ENCODE measurements at regions not wholly inside any gene's neighbourhood (a gene's known extent, or its start where the extent isn't known, plus 50 kb on each side); places are given as distances from the start of the nearest gene placed in this dataset.

- H3K27ac ChIP-seq (ENCODE audit: insufficient read depth, low read length): no peak overlapping the region
- H3K23ac ChIP-seq (ENCODE audit: low read depth, low read length): no peak overlapping the region
- H3K4me1 ChIP-seq (ENCODE audit: control insufficient read depth, insufficient read depth, low read length): no peaks in the 10 kb centered on the region
- no peak overlapping the region for H4K91ac ChIP-seq (ENCODE audit: insufficient read depth, low read depth, low read length)
- no peak overlapping the region for H2BK20ac ChIP-seq (ENCODE audit: low read depth, low read length)
- H4K5ac ChIP-seq (ENCODE audit: low read depth, low read length): no peak overlapping the region
- H3K9ac ChIP-seq (ENCODE audit: low read depth, low read length): no peak overlapping the region
- no TSS peak for BruUV-seq (replicated peaks)
- no peak overlapping the region for H3K18ac ChIP-seq (ENCODE audit: low read depth, low read length)
- no peak overlapping the region for H3K56ac ChIP-seq (ENCODE audit: extremely low read depth, insufficient read depth, low read length)
- TF ChIP-seq RFX5 (IDR thresholded peaks at IDR 0.05; ENCODE audit: low read depth, low read length): no peak
- no peak for TF ChIP-seq MAZ (IDR thresholded peaks at IDR 0.05; ENCODE audit: borderline replicate concordance, low read depth, low read length)
- TF ChIP-seq RCOR1 (IDR thresholded peaks at IDR 0.05; ENCODE audit: insufficient replicate concordance, low read length): no peak
- no peak for TF ChIP-seq CHD1 (IDR thresholded peaks at IDR 0.05; ENCODE audit: low read depth, low read length)
- TF ChIP-seq, protein P1, sequence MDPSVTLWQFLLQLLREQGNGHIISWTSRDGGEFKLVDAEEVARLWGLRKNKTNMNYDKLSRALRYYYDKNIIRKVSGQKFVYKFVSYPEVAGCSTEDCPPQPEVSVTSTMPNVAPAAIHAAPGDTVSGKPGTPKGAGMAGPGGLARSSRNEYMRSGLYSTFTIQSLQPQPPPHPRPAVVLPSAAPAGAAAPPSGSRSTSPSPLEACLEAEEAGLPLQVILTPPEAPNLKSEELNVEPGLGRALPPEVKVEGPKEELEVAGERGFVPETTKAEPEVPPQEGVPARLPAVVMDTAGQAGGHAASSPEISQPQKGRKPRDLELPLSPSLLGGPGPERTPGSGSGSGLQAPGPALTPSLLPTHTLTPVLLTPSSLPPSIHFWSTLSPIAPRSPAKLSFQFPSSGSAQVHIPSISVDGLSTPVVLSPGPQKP (IDR thresholded peaks at IDR 0.05; ENCODE audit: borderline replicate concordance, low read depth, low read length): no peak
- TF ChIP-seq RAD21 (IDR thresholded peaks at IDR 0.05; ENCODE audit: low read length): no peak
- TF ChIP-seq POLR2A (IDR thresholded peaks at IDR 0.05; ENCODE audit: low read depth, low read length): no peak
- TF ChIP-seq FOS (IDR thresholded peaks at IDR 0.05; ENCODE audit: low read depth, low read length): no peak
- no peak for TF ChIP-seq BHLHE40 (IDR thresholded peaks at IDR 0.05; ENCODE audit: low read depth, low read length)
- TF ChIP-seq SMC3 (IDR thresholded peaks at IDR 0.05; ENCODE audit: low read depth, low read length): no peak
- TF ChIP-seq, protein P2, sequence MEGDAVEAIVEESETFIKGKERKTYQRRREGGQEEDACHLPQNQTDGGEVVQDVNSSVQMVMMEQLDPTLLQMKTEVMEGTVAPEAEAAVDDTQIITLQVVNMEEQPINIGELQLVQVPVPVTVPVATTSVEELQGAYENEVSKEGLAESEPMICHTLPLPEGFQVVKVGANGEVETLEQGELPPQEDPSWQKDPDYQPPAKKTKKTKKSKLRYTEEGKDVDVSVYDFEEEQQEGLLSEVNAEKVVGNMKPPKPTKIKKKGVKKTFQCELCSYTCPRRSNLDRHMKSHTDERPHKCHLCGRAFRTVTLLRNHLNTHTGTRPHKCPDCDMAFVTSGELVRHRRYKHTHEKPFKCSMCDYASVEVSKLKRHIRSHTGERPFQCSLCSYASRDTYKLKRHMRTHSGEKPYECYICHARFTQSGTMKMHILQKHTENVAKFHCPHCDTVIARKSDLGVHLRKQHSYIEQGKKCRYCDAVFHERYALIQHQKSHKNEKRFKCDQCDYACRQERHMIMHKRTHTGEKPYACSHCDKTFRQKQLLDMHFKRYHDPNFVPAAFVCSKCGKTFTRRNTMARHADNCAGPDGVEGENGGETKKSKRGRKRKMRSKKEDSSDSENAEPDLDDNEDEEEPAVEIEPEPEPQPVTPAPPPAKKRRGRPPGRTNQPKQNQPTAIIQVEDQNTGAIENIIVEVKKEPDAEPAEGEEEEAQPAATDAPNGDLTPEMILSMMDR (conservative IDR thresholded peaks at IDR 0.05; ENCODE audit: low read depth, low read length): no peak
- TF ChIP-seq NFE2L2 (IDR thresholded peaks at IDR 0.05; ENCODE audit: low read depth, low read length): no peak
- no peak for TF ChIP-seq CEBPB (IDR thresholded peaks at IDR 0.05; ENCODE audit: low read depth, low read length)
- no peak for TF ChIP-seq MAFK (IDR thresholded peaks at IDR 0.05; ENCODE audit: low read depth, low read length)
- TF ChIP-seq, protein P3, sequence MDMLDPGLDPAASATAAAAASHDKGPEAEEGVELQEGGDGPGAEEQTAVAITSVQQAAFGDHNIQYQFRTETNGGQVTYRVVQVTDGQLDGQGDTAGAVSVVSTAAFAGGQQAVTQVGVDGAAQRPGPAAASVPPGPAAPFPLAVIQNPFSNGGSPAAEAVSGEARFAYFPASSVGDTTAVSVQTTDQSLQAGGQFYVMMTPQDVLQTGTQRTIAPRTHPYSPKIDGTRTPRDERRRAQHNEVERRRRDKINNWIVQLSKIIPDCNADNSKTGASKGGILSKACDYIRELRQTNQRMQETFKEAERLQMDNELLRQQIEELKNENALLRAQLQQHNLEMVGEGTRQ (IDR thresholded peaks at IDR 0.05; ENCODE audit: low read depth, low read length): no peak
- no peak overlapping the region for H3K4me3 ChIP-seq (ENCODE audit: insufficient read depth, low read depth, low read length)
- H2AFZ ChIP-seq (replicated peaks; ENCODE audit: low read length, poor library complexity): no peak overlapping the region
- H2AK5ac ChIP-seq (ENCODE audit: low read depth, low read length): no peak overlapping the region
- no peak overlapping the region for H2BK15ac ChIP-seq (ENCODE audit: low read depth, low read length)
- intact Hi-C loops (cut with micrococcal nuclease) (no loop called here), dilution Hi-C loops (cut with HindIII; ENCODE audit: low sequenced_read_pairs, unreplicated experiment) (no loop called here), in situ Hi-C loops (cut with MboI; ENCODE audit: low sequenced_read_pairs) (no loop called here)
- DNase-seq: no peak
- no peaks in the 10 kb centered on the region for H3K36me3 ChIP-seq (ENCODE audit: control insufficient read depth, insufficient read depth, low read length)
- no peak overlapping the region for H2BK120ac ChIP-seq (ENCODE audit: low read depth, low read length)
- no peak overlapping the region for H3K4me2 ChIP-seq (ENCODE audit: low read depth, low read length)
- H3K9me3 ChIP-seq (ENCODE audit: control insufficient read depth, insufficient read depth, low read length): no peaks in the 10 kb centered on the region
- no peak for ATAC-seq (ENCODE audit: low read depth)
- ChIA-PET POLR2A (ENCODE audit: unreplicated experiment) (no interaction called here), CTCF (no interaction called here)
- H4K20me1 ChIP-seq (ENCODE audit: insufficient read depth, low read length): no peaks in the 10 kb centered on the region
- no peaks in the 10 kb centered on the region for H3K9me1 ChIP-seq (ENCODE audit: insufficient read depth, low read length)
- 0% methylated on average over 1 of the region's 3 CpGs; no CpG with 5 or more reads in 1 of the 2 experiments for WGBS, 2 experiments (ENCODE audit: extremely low coverage in 2 of 2, insufficient read length in 1 of 2)
- H3K27me3 ChIP-seq (ENCODE audit: control insufficient read depth, insufficient read depth, low read length): no peaks in the 10 kb centered on the region
- H3K4ac ChIP-seq (ENCODE audit: low read depth, low read length): no peak overlapping the region
- H2BK5ac ChIP-seq (ENCODE audit: low read depth, low read length, poor library complexity, severe bottlenecking): no peak overlapping the region
- no peaks in the 10 kb centered on the region for H3K79me1 ChIP-seq (ENCODE audit: low read depth in 1 of 2, low read length in 2 of 2)
- H3K14ac ChIP-seq (replicated peaks; ENCODE audit: low read depth, low read length): no peak overlapping the region
- H4K8ac ChIP-seq (ENCODE audit: low read depth in 2 of 2, low read length in 2 of 2): no peak overlapping the region
- H2AK9ac ChIP-seq (replicated peaks; ENCODE audit: low read depth, low read length, poor library complexity): no peak overlapping the region
Observed at GRCh38 chr13:34589581-34589980, 352.5 kb upstream of the NBEA start.

All from IMR-90 (cell line).